GM12891 (cell line): ENCODE measurements at regions not wholly inside any gene's neighbourhood (a gene's known extent, or its start where the extent isn't known, plus 50 kb on each side); places are given as distances from the start of the nearest gene placed in this dataset.
"Not testable (repeated sequence)": the region's sequence is repeated elsewhere in the genome, so short reads cannot be mapped to it uniquely, and the experiment has no call there.

ENCODE experiments used
- DNase-seq: peaks from one replicate; pipeline ENCODE4 v3.0.0; 2011; ENCODE audit warnings: low spot score; ENCODE audit not compliant: insufficient read length
- FAIRE-seq: peaks from 2 replicates; lab custom pipeline; 2011; peaks lifted over from hg19 to GRCh38; lab: Jason Lieb, UNC
- PAX5 ChIP-seq: IDR thresholded peaks from 2 replicates; pipeline ENCODE4 v1.6.1; 2011; ENCODE audit warnings: low read length, moderate library complexity, mild to moderate bottlenecking; ENCODE audit not compliant: insufficient read depth, severe bottlenecking
- POLR2A ChIP-seq: IDR thresholded peaks from 2 replicates; pipeline ENCODE4 v1.6.1; 2011; ENCODE audit warnings: low read depth, low read length, control low read depth
- POLR2AphosphoS5 ChIP-seq: IDR thresholded peaks from 2 replicates; pipeline ENCODE4 v1.6.1; 2011; ENCODE audit warnings: low read depth, low read length, control low read depth
- POU2F2 ChIP-seq: IDR thresholded peaks from 2 replicates; pipeline ENCODE4 v1.6.1; 2011; ENCODE audit warnings: low read depth, mild to moderate bottlenecking, control low read depth, low read length, moderate library complexity
- SPI1 ChIP-seq: IDR thresholded peaks from 2 replicates; pipeline ENCODE4 v1.6.1; 2011; ENCODE audit warnings: low read depth, low read length, control low read depth
- TAF1 ChIP-seq: IDR thresholded peaks from 2 replicates; pipeline ENCODE4 v1.6.1; 2011; ENCODE audit warnings: low read depth, low read length, control low read depth

- DNase-seq, FAIRE-seq: not testable (repeated sequence)
Observed at GRCh38 chr9:85792057-85792456, 50.3 kb upstream of the AGTPBP1 start.

GRCh38 chr9:85802978-85803695 is 61.4 kb upstream of the AGTPBP1 start:
- not testable (repeated sequence) for FAIRE-seq

GRCh38 chr9:85804847-85805133 is 63.0 kb upstream of the AGTPBP1 start:
- FAIRE-seq, DNase-seq: not testable (repeated sequence)

More at GRCh38 chr9:85802978-85803695, 61.4 kb upstream of the AGTPBP1 start:
- not testable (repeated sequence) for DNase-seq

GRCh38 chr9:85805134-85806005 is 63.6 kb upstream of the AGTPBP1 start:
- DNase-seq (peak; percentile 43), FAIRE-seq (peak; percentile 89)

- FAIRE-seq, DNase-seq: not testable (repeated sequence)
Observed at GRCh38 chr9:85808329-85808728, 66.6 kb upstream of the AGTPBP1 start.

- peak; percentile 20 for FAIRE-seq
- not testable (repeated sequence) for DNase-seq
Observed at GRCh38 chr9:85813388-85813787, 71.6 kb upstream of the AGTPBP1 start.

GRCh38 chr9:85814800-85815199 is 73.0 kb upstream of the AGTPBP1 start:
- TF ChIP-seq SPI1 = peak; percentile 70
- DNase-seq, FAIRE-seq: not testable (repeated sequence)

- peak; percentile 94 for FAIRE-seq
- not testable (repeated sequence) for DNase-seq
Observed at GRCh38 chr9:85818971-85819370, 77.2 kb upstream of the AGTPBP1 start.

- FAIRE-seq = not testable (repeated sequence)
Observed at GRCh38 chr9:85820598-85820997, 78.8 kb upstream of the AGTPBP1 start.

GRCh38 chr9:85824949-85825348 is 83.2 kb upstream of the AGTPBP1 start:
- not testable (repeated sequence) for DNase-seq

More at GRCh38 chr9:85820598-85820997, 78.8 kb upstream of the AGTPBP1 start:
- not testable (repeated sequence) for DNase-seq

GRCh38 chr9:85834591-85834990 is 92.8 kb upstream of the AGTPBP1 start:
- not testable (repeated sequence) for DNase-seq, FAIRE-seq

More at GRCh38 chr9:85824949-85825348, 83.2 kb upstream of the AGTPBP1 start:
- not testable (repeated sequence) for FAIRE-seq

GRCh38 chr9:85843949-85844348 is 97.0 kb upstream of the NAA35 start:
- not testable (repeated sequence) for FAIRE-seq, DNase-seq

- FAIRE-seq, DNase-seq: not testable (repeated sequence)
Observed at GRCh38 chr9:85847782-85848181, 93.2 kb upstream of the NAA35 start.

GRCh38 chr9:85858056-85858750 is 82.7 kb upstream of the NAA35 start:
- no peak for DNase-seq
- TF ChIP-seq POU2F2 (no peak), POLR2AphosphoS5 (no peak), TAF1 (no peak), PAX5 (no peak), POLR2A (no peak), SPI1 (no peak)
- FAIRE-seq = no peak
